ENCODE measurements at regions not wholly inside any gene's neighbourhood (a gene's known extent, or its start where the extent isn't known, plus 50 kb on each side); places are given as distances from the start of the nearest gene placed in this dataset.

DNA sequence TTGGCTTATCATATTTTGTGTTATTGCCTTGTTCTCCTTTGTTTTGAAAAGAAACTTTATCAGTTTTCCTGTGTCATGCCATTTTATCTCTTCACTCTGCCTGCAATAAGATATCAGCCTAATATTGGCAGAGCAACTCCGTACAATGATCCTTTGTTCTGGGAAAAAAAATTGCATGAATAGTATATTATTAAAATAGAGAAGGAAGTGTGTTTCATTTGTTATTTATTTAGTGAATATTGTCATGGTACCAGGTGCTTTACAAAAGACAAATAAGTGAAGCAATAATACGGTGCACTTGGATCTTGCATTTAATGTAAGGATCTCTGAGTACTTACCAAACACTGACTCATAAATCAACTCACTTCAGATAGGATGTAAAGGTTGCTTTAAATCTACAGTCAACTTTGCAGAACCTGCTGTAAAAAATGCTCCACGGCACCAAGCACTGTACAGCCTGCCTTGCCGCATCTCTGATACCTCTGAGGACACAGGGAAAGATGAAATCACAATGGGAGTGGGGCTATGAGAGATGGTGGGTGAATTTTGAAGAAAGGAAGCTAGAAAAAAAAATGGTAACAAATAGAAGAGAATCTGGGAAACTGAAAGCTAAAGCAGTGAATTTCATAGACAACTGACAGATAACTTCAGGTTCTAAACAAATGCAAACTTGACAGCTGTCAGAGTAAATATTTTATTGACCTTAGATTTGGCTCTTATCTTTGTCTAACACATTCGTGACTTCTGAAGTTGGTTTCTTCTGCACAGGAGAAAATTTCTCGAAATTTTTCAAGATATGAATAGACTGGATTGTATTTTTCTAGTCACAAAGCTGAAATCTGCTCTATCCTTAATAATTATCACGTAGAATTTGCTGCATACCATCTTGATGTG is 232.1 kb downstream of the ENC1 start:
- ATAC-seq (peak in 1 of 2 donors; percentile 30), DNase-seq (no peak)
- peaks cover 9% of the 10 kb centered on the region for H3K4me1 ChIP-seq (ENCODE audit: control insufficient read depth, insufficient read depth, low read length)
- H3K9me3 ChIP-seq (ENCODE audit: control insufficient read depth, low read length): no peaks in the 10 kb centered on the region
- H3K27me3 ChIP-seq (ENCODE audit: control insufficient read depth, insufficient read depth): no peaks in the 10 kb centered on the region
- intact Hi-C loops (cut with DNase I): no loop called here
- no peak overlapping the region for H3K27ac ChIP-seq (ENCODE audit: low read length)
- H3K4me3 ChIP-seq (ENCODE audit: low read length): no peak overlapping the region
- WGBS: 48% methylated on average over 7 of the region's 7 CpGs

DNA sequence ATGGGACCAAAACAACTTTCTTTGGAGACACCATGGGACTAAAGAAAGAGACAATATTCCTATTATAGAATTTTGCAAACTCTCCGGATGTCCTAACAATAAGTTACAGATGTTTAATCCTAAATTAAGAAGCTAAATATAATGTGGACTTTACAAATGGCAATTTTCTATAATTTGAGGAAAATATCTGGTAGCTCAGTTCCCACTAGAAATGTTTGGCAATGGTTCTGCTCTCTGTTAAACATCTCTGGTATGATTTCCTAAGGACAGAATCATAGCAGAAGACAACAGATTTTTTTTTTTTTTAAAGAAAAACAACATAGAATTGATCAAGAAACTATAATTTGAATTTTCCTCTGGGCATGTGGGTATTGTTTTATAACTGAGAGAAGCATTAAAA is 232.8 kb downstream of the ENC1 start:
- Histone ChIP-seq H3K9me3 (ENCODE audit: control insufficient read depth, low read length) (no peaks in the 10 kb centered on the region), H3K4me3 (ENCODE audit: low read length) (no peak overlapping the region), H3K27me3 (ENCODE audit: control insufficient read depth, insufficient read depth) (no peaks in the 10 kb centered on the region), H3K27ac (ENCODE audit: low read length) (no peak overlapping the region), H3K4me1 (ENCODE audit: control insufficient read depth, insufficient read depth, low read length) (peaks cover 9% of the 10 kb centered on the region)
- intact Hi-C loops (cut with DNase I): no loop called here
- no peak for DNase-seq
- WGBS: 73% methylated on average over 1 of the region's 1 CpG
- ATAC-seq: no peak

- Histone ChIP-seq H3K9me3 (ENCODE audit: control insufficient read depth, low read length) (no peaks in the 10 kb centered on the region), H3K27me3 (ENCODE audit: control insufficient read depth, insufficient read depth) (no peaks in the 10 kb centered on the region), H3K27ac (ENCODE audit: low read length) (no peak overlapping the region), H3K4me1 (ENCODE audit: control insufficient read depth, insufficient read depth, low read length) (peaks cover 9% of the 10 kb centered on the region), H3K4me3 (ENCODE audit: low read length) (no peak overlapping the region)
- intact Hi-C loops (cut with DNase I): no loop called here
- DNase-seq (peak in 2 of 3 donors; percentile 60 to 78), ATAC-seq (peak; percentile 76 to 80)
- 88% methylated on average over 3 of the region's 3 CpGs for WGBS
Observed at GRCh38 chr5:74406844-74407243, 233.7 kb downstream of the ENC1 start.

DNA sequence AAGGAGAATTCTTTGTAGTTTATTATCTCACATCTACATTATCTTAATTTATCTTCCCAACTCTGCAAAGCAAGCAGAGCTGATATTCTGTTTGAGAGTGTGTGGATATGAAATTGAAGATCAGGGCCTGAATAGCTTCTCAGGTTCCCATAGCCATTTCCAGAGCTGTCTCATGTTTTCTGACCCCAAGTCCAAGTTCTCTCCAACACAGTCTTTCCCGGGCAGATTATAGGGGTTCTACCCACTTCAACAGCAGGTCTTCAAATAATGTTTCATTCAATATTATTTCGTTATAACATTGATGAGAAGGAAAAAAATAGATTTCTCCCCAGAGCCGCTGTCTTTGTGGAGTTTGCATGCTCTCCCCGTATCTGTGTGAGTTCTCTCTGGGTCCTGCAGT is 234.9 kb downstream of the ENC1 start:
- intact Hi-C loops (cut with DNase I): no loop called here
- DNase-seq: no peak
- peaks cover 9% of the 10 kb centered on the region for H3K4me1 ChIP-seq (ENCODE audit: control insufficient read depth, insufficient read depth, low read length)
- H3K27me3 ChIP-seq (ENCODE audit: control insufficient read depth, insufficient read depth): no peaks in the 10 kb centered on the region
- no peak overlapping the region for H3K4me3 ChIP-seq (ENCODE audit: low read length)
- WGBS: 87% methylated on average over 4 of the region's 4 CpGs
- no peak for ATAC-seq
- H3K27ac ChIP-seq (ENCODE audit: low read length): no peak overlapping the region
- no peaks in the 10 kb centered on the region for H3K9me3 ChIP-seq (ENCODE audit: control insufficient read depth, low read length)

- peaks cover 9% of the 10 kb centered on the region for H3K4me1 ChIP-seq (ENCODE audit: control insufficient read depth, insufficient read depth, low read length)
Observed at GRCh38 chr5:74404574-74405508, 235.7 kb downstream of the ENC1 start.

DNA sequence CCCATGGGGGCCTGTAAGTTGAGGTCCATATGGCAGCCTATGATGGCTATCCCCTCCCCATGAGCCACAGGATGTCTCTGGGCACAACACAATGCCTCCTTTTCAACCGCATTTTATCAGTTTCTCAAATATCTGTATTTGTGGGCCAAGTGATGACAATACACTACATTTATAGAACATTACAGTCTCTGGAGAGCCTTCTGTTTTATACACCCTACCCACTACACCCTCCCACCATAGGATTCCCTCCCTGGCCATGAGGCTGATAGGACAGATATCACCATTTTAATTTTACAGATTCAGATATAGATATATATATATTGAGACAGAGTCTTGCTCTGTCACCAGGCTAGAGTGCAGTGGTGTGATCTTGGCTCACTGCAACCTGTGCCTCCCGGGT is 236.8 kb downstream of the ENC1 start:
- intact Hi-C loops (cut with DNase I): no loop called here
- WGBS: 77% methylated on average over 2 of the region's 2 CpGs
- H3K4me1 ChIP-seq (ENCODE audit: control insufficient read depth, insufficient read depth, low read length): peaks cover 2% of the 10 kb centered on the region
- no peak overlapping the region for H3K27ac ChIP-seq (ENCODE audit: low read length)
- no peak for DNase-seq
- no peak overlapping the region for H3K4me3 ChIP-seq (ENCODE audit: low read length)
- no peaks in the 10 kb centered on the region for H3K9me3 ChIP-seq (ENCODE audit: control insufficient read depth, low read length)
- no peak for ATAC-seq
- H3K27me3 ChIP-seq (ENCODE audit: control insufficient read depth, insufficient read depth): no peaks in the 10 kb centered on the region

More at GRCh38 chr5:74404574-74405508, 235.7 kb downstream of the ENC1 start:
- no peak for DNase-seq
- H3K27ac ChIP-seq (ENCODE audit: low read length): no peak overlapping the region
- 72% methylated on average over 4 of the region's 4 CpGs for WGBS
- intact Hi-C loops (cut with DNase I): no loop called here
- ATAC-seq: peak; percentile 46 to 48
- no peaks in the 10 kb centered on the region for H3K9me3 ChIP-seq (ENCODE audit: control insufficient read depth, low read length)
- no peaks in the 10 kb centered on the region for H3K27me3 ChIP-seq (ENCODE audit: control insufficient read depth, insufficient read depth)
- H3K4me3 ChIP-seq (ENCODE audit: low read length): no peak overlapping the region

GRCh38 chr5:74402553-74402952 is 238.0 kb downstream of the ENC1 start:
- Histone ChIP-seq H3K27ac (ENCODE audit: low read length) (no peak overlapping the region), H3K9me3 (ENCODE audit: control insufficient read depth, low read length) (no peaks in the 10 kb centered on the region), H3K4me1 (ENCODE audit: control insufficient read depth, insufficient read depth, low read length) (peaks cover 2% of the 10 kb centered on the region), H3K27me3 (ENCODE audit: control insufficient read depth, insufficient read depth) (no peaks in the 10 kb centered on the region), H3K4me3 (ENCODE audit: low read length) (no peak overlapping the region)
- ATAC-seq (no peak), DNase-seq (peak in 1 of 3 donors; percentile 22)
- WGBS: 63% methylated on average over 4 of the region's 4 CpGs
- intact Hi-C loops (cut with DNase I): no loop called here

DNA sequence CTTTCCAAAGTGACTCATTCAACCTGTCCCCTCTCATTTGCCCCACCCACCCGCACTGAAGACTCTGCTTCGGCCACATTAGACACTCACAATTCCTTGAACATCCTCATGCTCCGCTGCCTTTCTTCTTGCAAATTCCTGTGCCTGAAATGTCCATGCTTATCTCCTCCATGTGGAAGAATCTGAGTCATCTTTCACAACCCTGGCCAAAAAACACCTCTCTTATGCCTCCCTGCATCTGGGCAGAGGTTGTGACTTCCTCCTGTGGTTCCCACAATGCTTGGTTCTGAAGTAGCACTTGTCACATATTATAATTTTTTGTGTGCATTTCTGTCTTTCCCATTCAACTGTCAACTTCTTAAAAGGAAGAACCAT is 238.6 kb downstream of the ENC1 start:
- Histone ChIP-seq H3K4me3 (ENCODE audit: low read length) (no peak overlapping the region), H3K9me3 (ENCODE audit: control insufficient read depth, low read length) (no peaks in the 10 kb centered on the region), H3K27ac (ENCODE audit: low read length) (no peak overlapping the region), H3K4me1 (ENCODE audit: control insufficient read depth, insufficient read depth, low read length) (peaks cover 2% of the 10 kb centered on the region), H3K27me3 (ENCODE audit: control insufficient read depth, insufficient read depth) (no peaks in the 10 kb centered on the region)
- ATAC-seq: no peak
- no peak for DNase-seq
- 91% methylated on average over 3 of the region's 3 CpGs for WGBS
- intact Hi-C loops (cut with DNase I): no loop called here

DNA sequence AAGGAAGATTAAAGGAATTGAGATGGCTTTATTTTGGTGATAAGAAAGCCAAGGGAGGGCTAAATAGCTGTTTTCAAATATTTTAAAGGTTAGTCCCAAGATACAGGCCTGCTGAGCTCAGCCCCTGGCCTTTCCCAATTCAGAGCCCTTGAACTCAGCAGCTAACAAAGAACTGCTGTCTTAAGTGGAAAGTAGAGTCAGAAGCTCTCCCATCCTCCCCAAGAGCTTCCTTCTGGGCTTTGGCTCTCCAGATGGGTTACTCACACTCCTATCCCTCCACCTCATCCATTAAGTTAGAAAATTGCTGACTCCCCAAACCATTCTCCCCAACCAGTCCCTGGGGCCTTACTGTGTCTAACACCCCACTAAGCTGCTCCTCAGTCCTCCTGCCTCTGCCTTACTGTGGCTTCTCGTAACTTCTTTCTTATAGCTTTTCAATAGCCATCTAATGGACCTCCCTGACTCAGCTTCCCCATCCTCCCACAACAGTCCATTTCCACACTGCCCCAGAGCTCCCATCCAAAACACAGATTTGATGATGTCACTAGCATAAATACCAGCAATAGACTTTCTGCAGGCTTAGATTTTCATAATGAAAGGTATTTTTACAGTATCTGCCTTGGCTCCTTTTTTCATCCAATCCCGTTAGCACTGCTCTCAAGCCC is 239.1 kb downstream of the ENC1 start:
- Histone ChIP-seq H3K27me3 (ENCODE audit: control insufficient read depth, insufficient read depth) (no peaks in the 10 kb centered on the region), H3K9me3 (ENCODE audit: control insufficient read depth, low read length) (no peaks in the 10 kb centered on the region), H3K4me3 (ENCODE audit: low read length) (no peak overlapping the region), H3K4me1 (ENCODE audit: control insufficient read depth, insufficient read depth, low read length) (peaks cover 2% of the 10 kb centered on the region), H3K27ac (ENCODE audit: low read length) (no peak overlapping the region)
- intact Hi-C loops (cut with DNase I): no loop called here
- ATAC-seq: peak in 1 of 2 donors; percentile 36
- WGBS: 85% methylated on average over 2 of the region's 2 CpGs
- no peak for DNase-seq

DNA sequence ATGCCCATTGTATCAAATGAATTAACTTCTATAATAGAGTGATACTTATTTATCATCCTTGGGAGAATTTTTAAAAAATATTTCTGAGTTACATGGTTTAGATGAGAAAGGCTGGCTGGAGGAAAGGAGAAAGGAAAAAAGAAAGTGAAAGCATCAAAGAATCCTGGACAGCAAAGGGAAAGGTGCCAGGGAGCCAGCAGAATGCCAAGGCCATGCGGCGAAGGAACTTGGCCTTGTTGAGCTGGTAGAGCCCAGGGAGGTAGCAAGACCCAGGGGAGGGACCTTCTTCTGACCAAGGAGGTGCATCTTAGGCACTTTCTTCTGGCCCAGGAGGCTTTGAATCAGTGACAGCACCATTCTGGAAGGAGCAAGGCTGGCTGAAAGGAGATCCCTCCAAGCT is 240.5 kb downstream of the ENC1 start:
- intact Hi-C loops (cut with DNase I): no loop called here
- 71% methylated on average over 2 of the region's 2 CpGs for WGBS
- Histone ChIP-seq H3K9me3 (ENCODE audit: control insufficient read depth, low read length) (no peaks in the 10 kb centered on the region), H3K27ac (ENCODE audit: low read length) (no peak overlapping the region), H3K4me1 (ENCODE audit: control insufficient read depth, insufficient read depth, low read length) (no peaks in the 10 kb centered on the region), H3K27me3 (ENCODE audit: control insufficient read depth, insufficient read depth) (no peaks in the 10 kb centered on the region), H3K4me3 (ENCODE audit: low read length) (no peak overlapping the region)
- DNase-seq (peak in 1 of 3 donors; percentile 45), ATAC-seq (no peak)

Measured in right cardiac atrium (tissue), 5 donors.